Progenitor cell of endocrine pancreas (in vitro differentiated cells): ENCODE measurements at regions not wholly inside any gene's neighbourhood (a gene's known extent, or its start where the extent isn't known, plus 50 kb on each side); places are given as distances from the start of the nearest gene placed in this dataset.

Source experiments
- DNase-seq: peaks from one replicate; pipeline ENCODE4 v3.0.0; 2021; ENCODE audit warnings: low spot score; ENCODE audit not compliant: unreplicated experiment
- H3K27ac Mint-ChIP-seq: 2 replicates; pipeline ENCODE4 v1.8.0; 2021; ENCODE audit warnings: mild to moderate bottlenecking, moderate library complexity, mixed read lengths
- H3K27me3 Mint-ChIP-seq: 2 replicates; pipeline ENCODE4 v1.8.0; 2021; ENCODE audit warnings: mixed read lengths
- H3K36me3 Mint-ChIP-seq: 2 replicates; pipeline ENCODE4 v1.8.0; 2022; ENCODE audit warnings: mixed read lengths; ENCODE audit not compliant: insufficient read depth
- H3K4me1 Mint-ChIP-seq: 2 replicates; pipeline ENCODE4 v1.8.0; 2021; ENCODE audit warnings: low read depth, mixed read lengths
- H3K4me3 Mint-ChIP-seq: 2 replicates; pipeline ENCODE4 v1.8.0; 2021; ENCODE audit warnings: low read depth, mild to moderate bottlenecking, moderate library complexity, mixed read lengths
- H3K9me3 Mint-ChIP-seq: 2 replicates; pipeline ENCODE4 v1.8.0; 2021; ENCODE audit warnings: low read depth, mixed read lengths
- TF ChIP-seq, protein P1 (sequence below): fragments of 200-600 bp; sonication (generic); IDR thresholded peaks from one replicate; pipeline ENCODE4 v1.5.0; 2021; ENCODE audit warnings: antibody characterized with exemption, mild to moderate bottlenecking; ENCODE audit not compliant: unreplicated experiment

DNA sequence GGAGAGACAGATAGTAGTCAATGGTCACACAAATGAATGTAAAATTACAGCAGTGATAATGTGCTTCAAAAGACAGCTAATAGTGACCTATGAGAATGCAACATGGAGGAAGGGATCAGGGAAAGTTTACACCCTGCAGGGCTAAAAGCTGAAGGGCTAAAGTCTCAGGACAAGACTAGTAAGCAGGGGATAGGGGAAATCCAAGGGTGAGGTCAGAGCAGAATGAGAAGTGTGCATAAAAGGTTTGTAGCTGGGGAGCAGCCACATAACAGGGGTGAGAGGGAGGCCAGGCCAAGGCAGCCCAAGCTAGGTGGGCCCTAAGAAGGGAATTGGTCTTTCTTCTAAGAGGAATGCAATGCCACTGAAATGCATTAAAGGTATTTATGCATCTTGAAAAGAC is 746.3 kb downstream of the SATB2 start:
- H3K27me3 Mint-ChIP-seq, result peaks cover 6% of the 10 kb centered on the region
- no peaks in the 10 kb centered on the region for H3K36me3 Mint-ChIP-seq
- DNase-seq, result no peak
- H3K4me1 Mint-ChIP-seq, result no peaks in the 10 kb centered on the region
- TF ChIP-seq, protein P1, sequence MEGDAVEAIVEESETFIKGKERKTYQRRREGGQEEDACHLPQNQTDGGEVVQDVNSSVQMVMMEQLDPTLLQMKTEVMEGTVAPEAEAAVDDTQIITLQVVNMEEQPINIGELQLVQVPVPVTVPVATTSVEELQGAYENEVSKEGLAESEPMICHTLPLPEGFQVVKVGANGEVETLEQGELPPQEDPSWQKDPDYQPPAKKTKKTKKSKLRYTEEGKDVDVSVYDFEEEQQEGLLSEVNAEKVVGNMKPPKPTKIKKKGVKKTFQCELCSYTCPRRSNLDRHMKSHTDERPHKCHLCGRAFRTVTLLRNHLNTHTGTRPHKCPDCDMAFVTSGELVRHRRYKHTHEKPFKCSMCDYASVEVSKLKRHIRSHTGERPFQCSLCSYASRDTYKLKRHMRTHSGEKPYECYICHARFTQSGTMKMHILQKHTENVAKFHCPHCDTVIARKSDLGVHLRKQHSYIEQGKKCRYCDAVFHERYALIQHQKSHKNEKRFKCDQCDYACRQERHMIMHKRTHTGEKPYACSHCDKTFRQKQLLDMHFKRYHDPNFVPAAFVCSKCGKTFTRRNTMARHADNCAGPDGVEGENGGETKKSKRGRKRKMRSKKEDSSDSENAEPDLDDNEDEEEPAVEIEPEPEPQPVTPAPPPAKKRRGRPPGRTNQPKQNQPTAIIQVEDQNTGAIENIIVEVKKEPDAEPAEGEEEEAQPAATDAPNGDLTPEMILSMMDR, result no peak
- H3K4me3 Mint-ChIP-seq, result no peak overlapping the region
- H3K9me3 Mint-ChIP-seq, result no peaks in the 10 kb centered on the region
- no peak overlapping the region for H3K27ac Mint-ChIP-seq

DNA sequence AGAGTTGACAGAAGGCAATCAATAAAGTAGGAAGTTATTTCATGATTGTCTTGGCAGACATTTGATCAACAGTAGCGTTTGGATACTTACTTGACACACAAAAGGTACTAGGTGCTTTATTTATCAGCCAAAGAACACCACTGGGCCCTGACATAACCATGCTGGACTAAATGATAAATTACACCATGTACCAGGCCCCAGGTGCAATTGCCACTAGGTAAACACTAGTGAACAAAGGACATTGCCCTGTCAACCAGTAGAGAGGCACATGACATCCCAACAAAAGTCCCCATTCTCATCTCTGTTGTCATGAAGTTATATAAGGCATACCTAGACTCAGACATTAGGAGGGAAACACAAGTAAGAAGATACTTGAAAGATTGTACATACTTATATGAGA is 747.2 kb downstream of the SATB2 start:
- DNase-seq, result no peak
- Mint-ChIP-seq H3K9me3 (no peaks in the 10 kb centered on the region), H3K4me3 (no peak overlapping the region), H3K27ac (no peak overlapping the region), H3K4me1 (no peaks in the 10 kb centered on the region), H3K36me3 (no peaks in the 10 kb centered on the region), H3K27me3 (peaks cover 2% of the 10 kb centered on the region)
- TF ChIP-seq, protein P1, result no peak

DNA sequence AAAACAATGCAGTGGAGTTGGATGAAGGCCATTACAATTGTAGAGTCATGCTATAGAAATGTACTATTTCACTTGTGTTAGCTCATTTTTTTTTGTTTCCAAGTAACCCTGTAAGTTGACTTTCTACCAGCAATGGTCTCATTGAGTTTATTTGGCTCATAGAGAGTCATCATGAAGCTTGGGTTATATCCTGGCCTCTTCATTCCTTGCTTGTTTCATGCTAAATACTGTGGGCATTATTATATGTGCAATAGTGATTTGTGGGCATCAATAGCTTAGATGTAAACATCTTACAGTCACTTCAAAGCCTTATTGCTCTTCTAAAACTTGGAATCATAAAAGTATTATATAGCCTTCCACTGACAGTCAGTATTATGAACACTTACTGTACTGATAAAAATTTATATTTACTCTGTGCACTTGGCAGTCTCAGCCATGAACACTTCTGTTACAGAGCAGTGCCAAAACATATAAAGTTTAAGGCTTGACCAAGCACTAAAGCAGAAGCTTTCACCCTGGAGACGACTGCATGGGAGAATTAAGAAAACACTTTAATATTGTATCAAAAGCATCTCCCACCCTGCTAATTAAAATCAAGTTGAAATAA is 751.2 kb downstream of the SATB2 start:
- H3K4me3 Mint-ChIP-seq, result no peak overlapping the region
- peaks cover 10% of the 10 kb centered on the region for H3K27me3 Mint-ChIP-seq
- no peaks in the 10 kb centered on the region for H3K9me3 Mint-ChIP-seq
- H3K27ac Mint-ChIP-seq, result no peak overlapping the region
- no peak for DNase-seq
- TF ChIP-seq, protein P1, result no peak
- H3K36me3 Mint-ChIP-seq, result no peaks in the 10 kb centered on the region
- H3K4me1 Mint-ChIP-seq, result no peaks in the 10 kb centered on the region

DNA sequence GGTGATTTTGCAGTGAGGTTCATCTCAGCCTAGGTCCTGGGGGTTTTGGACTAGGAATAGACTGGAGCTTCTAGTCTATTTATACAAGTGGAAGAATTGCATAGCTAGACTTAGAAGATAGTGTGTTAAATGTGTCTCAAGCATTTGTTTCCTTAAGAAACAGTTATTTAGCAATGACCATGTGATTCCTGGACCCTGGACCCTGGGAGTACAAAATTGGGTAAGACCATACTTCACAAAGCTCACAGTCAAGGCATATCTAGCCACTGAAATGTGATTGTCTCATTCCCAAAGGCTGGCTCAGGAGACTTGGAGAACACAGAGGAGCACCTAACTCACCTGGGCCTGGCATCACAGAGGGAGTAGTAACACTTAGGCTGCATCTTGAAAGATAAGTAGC is 754.5 kb downstream of the SATB2 start:
- no peak overlapping the region for H3K27ac Mint-ChIP-seq
- no peaks in the 10 kb centered on the region for H3K4me1 Mint-ChIP-seq
- DNase-seq, result no peak
- H3K9me3 Mint-ChIP-seq, result no peaks in the 10 kb centered on the region
- TF ChIP-seq, protein P1, result no peak
- peaks cover 27% of the 10 kb centered on the region for H3K27me3 Mint-ChIP-seq
- no peak overlapping the region for H3K4me3 Mint-ChIP-seq
- H3K36me3 Mint-ChIP-seq, result no peaks in the 10 kb centered on the region

DNA sequence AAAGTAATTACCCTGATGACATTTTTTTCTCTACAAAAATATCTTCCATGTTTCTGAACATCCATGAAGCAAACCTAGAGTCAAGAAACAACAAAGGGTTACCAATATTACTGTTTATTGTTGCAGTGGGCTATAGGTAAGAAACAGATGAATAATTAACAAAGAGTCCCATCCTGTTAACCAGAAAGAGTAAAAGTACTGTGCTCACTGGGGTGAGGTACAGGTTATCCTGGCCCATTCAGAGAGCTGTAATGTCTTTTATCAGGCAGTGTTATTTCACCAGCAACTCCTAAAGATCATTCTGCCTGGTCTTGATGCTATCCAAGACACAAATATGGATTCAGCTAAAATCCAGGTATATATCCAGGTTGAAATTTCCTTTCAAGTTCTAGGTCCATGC is 754.9 kb downstream of the SATB2 start:
- TF ChIP-seq, protein P1, result no peak
- peaks cover 30% of the 10 kb centered on the region for H3K27me3 Mint-ChIP-seq
- H3K9me3 Mint-ChIP-seq, result no peaks in the 10 kb centered on the region
- H3K4me3 Mint-ChIP-seq, result no peak overlapping the region
- no peaks in the 10 kb centered on the region for H3K4me1 Mint-ChIP-seq
- no peaks in the 10 kb centered on the region for H3K36me3 Mint-ChIP-seq
- H3K27ac Mint-ChIP-seq, result no peak overlapping the region
- DNase-seq, result no peak
